ENCODE measurements at regions not wholly inside any gene's neighbourhood (a gene's known extent, or its start where the extent isn't known, plus 50 kb on each side); places are given as distances from the start of the nearest gene placed in this dataset.

DNA sequence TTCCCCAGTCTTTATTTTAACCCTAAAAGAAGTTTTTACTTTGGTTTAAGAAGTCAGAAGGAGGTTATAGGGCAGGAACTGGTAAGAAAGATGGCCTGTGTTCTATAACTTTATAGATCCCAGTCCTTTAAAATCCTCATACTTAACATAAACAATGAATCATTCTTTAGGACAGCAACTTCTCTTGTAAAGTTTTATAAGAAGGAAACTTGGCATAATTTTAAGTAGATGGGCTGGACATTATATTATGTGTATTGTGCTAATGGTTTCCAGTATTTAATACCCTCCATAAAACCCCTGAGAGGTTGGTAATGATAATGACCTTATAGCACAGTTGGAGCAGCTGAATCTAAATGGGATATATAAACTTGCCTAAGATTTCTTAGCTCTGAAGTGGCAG is 247.2 kb downstream of the FAM170A start:
- no peaks in the 10 kb centered on the region for H3K27me3 ChIP-seq (ENCODE audit: control insufficient read depth in 2 of 2, insufficient read depth in 2 of 2, low read length in 2 of 2)
- no peak overlapping the region for H3K9ac ChIP-seq (ENCODE audit: insufficient read depth, low read length, poor library complexity, severe bottlenecking)
- no peaks in the 10 kb centered on the region for H3K36me3 ChIP-seq (replicated peaks in 1 of 2; ENCODE audit: control insufficient read depth in 1 of 2, insufficient read depth in 2 of 2, low read length in 2 of 2)
- no peaks in the 10 kb centered on the region for H4K20me1 ChIP-seq (ENCODE audit: insufficient read depth, low read length)
- Mint-ChIP-seq H3K9me3 (peaks cover 0 to 3% (median 0%) of the 10 kb centered on the region in 7 donors), H3K36me3 (no peaks in the 10 kb centered on the region), H3K4me3 (no peak overlapping the region), H3K4me1 (peaks cover 5% of the 10 kb centered on the region), H3K27me3 (ENCODE audit: low read depth in 3 of 3) (peaks cover 0 to 2% (median 0%) of the 10 kb centered on the region in 3 donors), H3K27ac (no peak overlapping the region)
- H3K4me3 ChIP-seq (replicated peaks in 1 of 3; ENCODE audit: low read depth in 2 of 3, low read length in 3 of 3) = no peak overlapping the region
- H3K4me1 ChIP-seq (ENCODE audit: control insufficient read depth in 1 of 2, insufficient read depth in 2 of 2, low read length in 2 of 2) = no peaks in the 10 kb centered on the region
- no peaks in the 10 kb centered on the region for H3K9me3 ChIP-seq (replicated peaks in 1 of 2; ENCODE audit: control insufficient read depth in 1 of 2, insufficient read depth in 1 of 2, low read length in 2 of 2)
- H2AFZ ChIP-seq (ENCODE audit: insufficient read depth, low read depth, low read length, poor library complexity, severe bottlenecking) = no peak overlapping the region
- DNase-seq = no peak
- TF ChIP-seq, protein P1, sequence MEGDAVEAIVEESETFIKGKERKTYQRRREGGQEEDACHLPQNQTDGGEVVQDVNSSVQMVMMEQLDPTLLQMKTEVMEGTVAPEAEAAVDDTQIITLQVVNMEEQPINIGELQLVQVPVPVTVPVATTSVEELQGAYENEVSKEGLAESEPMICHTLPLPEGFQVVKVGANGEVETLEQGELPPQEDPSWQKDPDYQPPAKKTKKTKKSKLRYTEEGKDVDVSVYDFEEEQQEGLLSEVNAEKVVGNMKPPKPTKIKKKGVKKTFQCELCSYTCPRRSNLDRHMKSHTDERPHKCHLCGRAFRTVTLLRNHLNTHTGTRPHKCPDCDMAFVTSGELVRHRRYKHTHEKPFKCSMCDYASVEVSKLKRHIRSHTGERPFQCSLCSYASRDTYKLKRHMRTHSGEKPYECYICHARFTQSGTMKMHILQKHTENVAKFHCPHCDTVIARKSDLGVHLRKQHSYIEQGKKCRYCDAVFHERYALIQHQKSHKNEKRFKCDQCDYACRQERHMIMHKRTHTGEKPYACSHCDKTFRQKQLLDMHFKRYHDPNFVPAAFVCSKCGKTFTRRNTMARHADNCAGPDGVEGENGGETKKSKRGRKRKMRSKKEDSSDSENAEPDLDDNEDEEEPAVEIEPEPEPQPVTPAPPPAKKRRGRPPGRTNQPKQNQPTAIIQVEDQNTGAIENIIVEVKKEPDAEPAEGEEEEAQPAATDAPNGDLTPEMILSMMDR (IDR thresholded peaks at IDR 0.05) = no peak
- intact Hi-C loops (cut with micrococcal nuclease) = no loop called here
- no peaks in the 10 kb centered on the region for H3K79me2 ChIP-seq (ENCODE audit: insufficient read depth, low read length)
- H3K27ac ChIP-seq (ENCODE audit: low read depth in 1 of 2, low read length in 2 of 2) = no peak overlapping the region
- no peak overlapping the region for H3K4me2 ChIP-seq (replicated peaks; ENCODE audit: extremely low read depth, low read length, poor library complexity, severe bottlenecking)

- peaks cover 0 to 3% (median 0%) of the 10 kb centered on the region in 7 donors for H3K9me3 Mint-ChIP-seq
- Histone ChIP-seq H3K9me3 (replicated peaks in 1 of 2; ENCODE audit: control insufficient read depth in 1 of 2, insufficient read depth in 1 of 2, low read length in 2 of 2) (no peaks in the 10 kb centered on the region), H4K20me1 (ENCODE audit: insufficient read depth, low read length) (no peaks in the 10 kb centered on the region), H3K79me2 (ENCODE audit: insufficient read depth, low read length) (no peaks in the 10 kb centered on the region), H3K36me3 (replicated peaks in 1 of 2; ENCODE audit: control insufficient read depth in 1 of 2, insufficient read depth in 2 of 2, low read length in 2 of 2) (no peaks in the 10 kb centered on the region), H3K27me3 (ENCODE audit: control insufficient read depth in 2 of 2, insufficient read depth in 2 of 2, low read length in 2 of 2) (no peaks in the 10 kb centered on the region), H3K4me1 (ENCODE audit: control insufficient read depth in 1 of 2, insufficient read depth in 2 of 2, low read length in 2 of 2) (no peaks in the 10 kb centered on the region), H2AFZ (ENCODE audit: insufficient read depth, low read depth, low read length, poor library complexity, severe bottlenecking) (no peak overlapping the region), H3K27ac (ENCODE audit: low read depth in 1 of 2, low read length in 2 of 2) (no peak overlapping the region), H3K4me3 (replicated peaks in 1 of 3; ENCODE audit: low read depth in 2 of 3, low read length in 3 of 3) (no peak overlapping the region), H3K4me2 (replicated peaks; ENCODE audit: extremely low read depth, low read length, poor library complexity, severe bottlenecking) (no peak overlapping the region), H3K9ac (ENCODE audit: insufficient read depth, low read length, poor library complexity, severe bottlenecking) (no peak overlapping the region)
- H3K4me1 Mint-ChIP-seq = peaks cover 5% of the 10 kb centered on the region
- no peak for DNase-seq
- no peak overlapping the region for H3K4me3 Mint-ChIP-seq
- TF ChIP-seq, protein P1 (IDR thresholded peaks at IDR 0.05) = no peak
- intact Hi-C loops (cut with micrococcal nuclease) = no loop called here
- WGBS (ENCODE audit: insufficient coverage) = no CpG with 5 or more reads among the region's 2 CpGs
- H3K36me3 Mint-ChIP-seq = no peaks in the 10 kb centered on the region
- H3K27me3 Mint-ChIP-seq (ENCODE audit: low read depth in 3 of 3) = peaks cover 0 to 2% (median 1%) of the 10 kb centered on the region in 3 donors
- no peak overlapping the region for H3K27ac Mint-ChIP-seq
Observed at GRCh38 chr5:119878712-119879111, 249.4 kb downstream of the FAM170A start.
